ENCODE measurements at regions not wholly inside any gene's neighbourhood (a gene's known extent, or its start where the extent isn't known, plus 50 kb on each side); places are given as distances from the start of the nearest gene placed in this dataset.
A peak's percentile ranks its signal among the peaks of the same experiment; 100 is the strongest.
"Not testable (repeated sequence)": the region's sequence is repeated elsewhere in the genome, so short reads cannot be mapped to it uniquely, and the experiment has no call there.

- no peaks in the 10 kb centered on the region for H3K36me3 ChIP-seq (replicated peaks in 1 of 2; ENCODE audit: control insufficient read depth in 1 of 2, insufficient read depth in 2 of 2, low read length in 2 of 2)
- H3K9ac ChIP-seq (ENCODE audit: insufficient read depth, low read depth, low read length) = no peak overlapping the region
- no peak overlapping the region for H2AFZ ChIP-seq (ENCODE audit: low read length)
- no peak for ATAC-seq
- no peaks in the 10 kb centered on the region for H3K9me3 ChIP-seq (ENCODE audit: low read length)
- no peaks in the 10 kb centered on the region for H3K79me2 ChIP-seq (ENCODE audit: insufficient read depth, low read length)
- ChIA-PET CTCF (ENCODE audit: low intra/inter-chr PET ratio, low total read pairs) (no interaction called here), POLR2A (no interaction called here)
- WGBS (ENCODE audit: low lambda C conversion rate) = 29% methylated on average over 2 of the region's 2 CpGs
- no TSS peak for BruUV-seq (replicated peaks)
- in situ Hi-C loops (cut with HindIII; ENCODE audit: extremely low pct_ligation_motif_present, low pct_unique_long_range_greater_than_20kb) (no loop called here), intact Hi-C loops (cut with micrococcal nuclease; ENCODE audit: unreplicated experiment) (no loop called here)
- no peaks in the 10 kb centered on the region for H3K4me1 ChIP-seq (ENCODE audit: insufficient read depth, low read length)
- FAIRE-seq = no peak
- no peak overlapping the region for H3K4me2 ChIP-seq (ENCODE audit: low read depth, low read length)
- H4K20me1 ChIP-seq (ENCODE audit: insufficient read depth, low read length) = no peaks in the 10 kb centered on the region
- no peak for DNase-seq (ENCODE audit: low spot score)
- TF ChIP-seq ZNF768 (CRISPR knock-in tag; IDR thresholded peaks at IDR 0.05) (peak; percentile 32; the same call in 1 of the 2 replicates), DNMT1 (CRISPR knock-in tag; IDR thresholded peaks at IDR 0.05) (no peak), ETV5 (CRISPR knock-in tag; IDR thresholded peaks at IDR 0.05; ENCODE audit: borderline replicate concordance) (no peak)
- TF ChIP-seq, protein P1, sequence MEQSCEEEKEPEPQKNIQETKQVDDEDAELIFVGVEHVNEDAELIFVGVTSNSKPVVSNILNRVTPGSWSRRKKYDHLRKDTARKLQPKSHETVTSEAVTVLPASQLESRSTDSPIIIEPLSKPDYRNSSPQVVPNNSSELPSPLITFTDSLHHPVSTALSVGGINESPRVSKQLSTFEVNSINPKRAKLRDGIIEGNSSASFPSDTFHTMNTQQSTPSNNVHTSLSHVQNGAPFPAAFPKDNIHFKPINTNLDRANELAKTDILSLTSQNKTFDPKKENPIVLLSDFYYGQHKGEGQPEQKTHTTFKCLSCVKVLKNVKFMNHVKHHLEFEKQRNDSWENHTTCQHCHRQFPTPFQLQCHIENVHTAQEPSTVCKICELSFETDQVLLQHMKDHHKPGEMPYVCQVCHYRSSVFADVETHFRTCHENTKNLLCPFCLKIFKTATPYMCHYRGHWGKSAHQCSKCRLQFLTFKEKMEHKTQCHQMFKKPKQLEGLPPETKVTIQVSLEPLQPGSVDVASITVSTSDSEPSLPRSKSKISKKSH (CRISPR knock-in tag; IDR thresholded peaks at IDR 0.05; ENCODE audit: borderline replicate concordance) = no peak
- H3K27ac ChIP-seq (ENCODE audit: extremely low read length, insufficient read depth, low read length) = no peak overlapping the region
- H3K27me3 ChIP-seq (ENCODE audit: control insufficient read depth in 1 of 2, insufficient read depth in 2 of 2, low read length in 2 of 2) = peaks cover 2% of the 10 kb centered on the region in 2 experiments; a peak in 2 of 5 replicates
- H3K4me3 ChIP-seq (replicated peaks in 1 of 3; ENCODE audit: insufficient read depth in 1 of 3, low read depth in 2 of 3, low read length in 3 of 3) = no peak overlapping the region
Observed at GRCh38 chr10:123278445-123278844, 124.2 kb downstream of the BUB3 start.

- H3K4me2 ChIP-seq (ENCODE audit: low read depth, low read length); H4K20me1 ChIP-seq (ENCODE audit: insufficient read depth, low read length); in situ Hi-C loops (cut with HindIII; ENCODE audit: extremely low pct_ligation_motif_present, low pct_unique_long_range_greater_than_20kb); H3K4me1 ChIP-seq (ENCODE audit: insufficient read depth, low read length); ATAC-seq; H2AFZ ChIP-seq (ENCODE audit: low read length); H3K27ac ChIP-seq (ENCODE audit: extremely low read length, insufficient read depth, low read length); H3K4me3 ChIP-seq (replicated peaks in 1 of 3; ENCODE audit: insufficient read depth in 1 of 3, low read depth in 2 of 3, low read length in 3 of 3); POLR2A ChIA-PET; H3K27me3 ChIP-seq (ENCODE audit: control insufficient read depth in 1 of 2, insufficient read depth in 2 of 2, low read length in 2 of 2); H3K9me3 ChIP-seq (ENCODE audit: low read length); H3K79me2 ChIP-seq (ENCODE audit: insufficient read depth, low read length); H3K9ac ChIP-seq (ENCODE audit: insufficient read depth, low read depth, low read length); intact Hi-C loops (cut with micrococcal nuclease; ENCODE audit: unreplicated experiment); FAIRE-seq; H3K36me3 ChIP-seq (replicated peaks in 1 of 2; ENCODE audit: control insufficient read depth in 1 of 2, insufficient read depth in 2 of 2, low read length in 2 of 2); BruUV-seq (replicated peaks); DNase-seq (ENCODE audit: low spot score): not testable (repeated sequence)
- no CpG with 5 or more reads among the region's 35 CpGs for WGBS (ENCODE audit: low lambda C conversion rate)
- CTCF ChIA-PET (ENCODE audit: low intra/inter-chr PET ratio, low total read pairs) = interaction anchor here (1.6 kb wide), 1 partner anchor 150 kb away, joined by 8 read pairs; no protein-coding TSS in a partner anchor
Observed at GRCh38 chr10:123283371-123283770, 129.2 kb downstream of the BUB3 start.

Data from HepG2 (cell line).